B cell (primary cell): ENCODE measurements at regions not wholly inside any gene's neighbourhood (a gene's known extent, or its start where the extent isn't known, plus 50 kb on each side); places are given as distances from the start of the nearest gene placed in this dataset.

Source experiments
- ATAC-seq: fragments of 200-7000 bp; cut with Tn5 transposase; one replicate; pipeline ENCODE4 v1.10.0; 2021; ENCODE audit warnings: low read depth, mild to moderate bottlenecking, moderate number of reproducible peaks, moderate library complexity
- CTCF ChIA-PET: fragments of 350-600 bp; sonication (Branson Sonifier 250); formaldehyde crosslinking; loops from one replicate; lab custom pipeline; 2021; ENCODE audit warnings: antibody characterized with exemption, inconsistent platforms; lab: Charles Lee
- POLR2A ChIA-PET: fragments of 350-600 bp; sonication (Branson Sonifier 250); formaldehyde crosslinking; loops from one replicate; lab custom pipeline; 2021; ENCODE audit warnings: antibody characterized with exemption; lab: Charles Lee
- DNase-seq: peaks from one replicate; pipeline ENCODE4 v3.0.0; 2013
- H2AFZ ChIP-seq: 2 replicates; pipeline ENCODE4 v1.6.1; 2012; ENCODE audit warnings: mild to moderate bottlenecking, low read depth, low read length; ENCODE audit not compliant: insufficient read depth, poor library complexity, severe bottlenecking
- H3K27ac ChIP-seq, 2 donors: 1 replicate in 1 of 2; 2 replicates in 1 of 2; pipeline ENCODE4 v1.5.1; 2012 to 2013; ENCODE audit warnings: low read length in 2 of 2, mild to moderate bottlenecking in 2 of 2, moderate library complexity in 1 of 2
- H3K27me3 ChIP-seq, 4 experiments: fragments of 200-600 bp in 1 of 4; sonication (generic) in 1 of 4; replicated peaks in 1 of 4; 1 replicate in 2 of 4; 2 replicates in 2 of 4; pipeline versions ENCODE4 v1.6.1 to v1.7.0; 2013 to 2016; ENCODE audit warnings: low read length in 3 of 4, mild to moderate bottlenecking in 2 of 4, mixed read lengths in 1 of 4, moderate library complexity in 1 of 4; ENCODE audit not compliant: insufficient read depth in 4 of 4, control insufficient read depth in 3 of 4; ENCODE audit errors: control extremely low read depth in 1 of 4
- H3K36me3 ChIP-seq, 2 experiments: replicated peaks in 1 of 2; 1 replicate in 1 of 2; 2 replicates in 1 of 2; pipeline versions ENCODE4 v1.6.1 to v1.7.1; 2013; ENCODE audit warnings: low read length in 1 of 2; ENCODE audit not compliant: insufficient read depth in 2 of 2, control insufficient read depth in 1 of 2; ENCODE audit errors: control extremely low read depth in 1 of 2, extremely low read depth in 1 of 2
- H3K4me1 ChIP-seq, 2 donors: fragments of 200-600 bp in 1 of 2; sonication (generic) in 1 of 2; 1 replicate in 1 of 2; 2 replicates in 1 of 2; pipeline versions ENCODE4 v1.5.1 to v1.6.1; 2013 to 2017; ENCODE audit warnings: low read length in 2 of 2; ENCODE audit not compliant: control insufficient read depth in 2 of 2, insufficient read depth in 2 of 2
- H3K4me2 ChIP-seq: replicated peaks from 2 replicates; pipeline ENCODE3; 2012; ENCODE audit warnings: mild to moderate bottlenecking, low read depth, low read length; ENCODE audit not compliant: poor library complexity, severe bottlenecking
- H3K4me3 ChIP-seq, 5 experiments: fragments of 200-600 bp in 1 of 5; sonication (generic) in 1 of 5; 1 replicate in 3 of 5; 2 replicates in 2 of 5; pipeline versions ENCODE4 v1.5.1 to v1.7.0; 2011 to 2016; ENCODE audit warnings: low read length in 4 of 5, mild to moderate bottlenecking in 4 of 5, low read depth in 2 of 5, control low read depth in 1 of 5, moderate library complexity in 1 of 5; ENCODE audit not compliant: insufficient read depth in 1 of 5; ENCODE audit errors: control extremely low read depth in 1 of 5, extremely low read depth in 1 of 5
- H3K79me2 ChIP-seq: fragments of 200-600 bp; sonication (generic); one replicate; pipeline ENCODE4 v1.6.0; 2016; ENCODE audit warnings: low read length; ENCODE audit not compliant: control insufficient read depth, insufficient read depth
- H3K9ac ChIP-seq: fragments of 200-600 bp; sonication (generic); 2 replicates; pipeline ENCODE4 v1.6.1; 2017; ENCODE audit warnings: mild to moderate bottlenecking, low read length, moderate library complexity
- H3K9me3 ChIP-seq, 3 donors: one replicate each; pipeline versions ENCODE4 v1.6.1 to v1.7.1; 2013; ENCODE audit warnings: low read length in 2 of 3; ENCODE audit not compliant: control insufficient read depth in 2 of 3, insufficient read depth in 1 of 3; ENCODE audit errors: control extremely low read depth in 1 of 3
- H4K20me1 ChIP-seq: 2 replicates; pipeline ENCODE4 v1.6.0; 2012; ENCODE audit warnings: mild to moderate bottlenecking, low read length; ENCODE audit not compliant: insufficient read depth, control insufficient read depth, poor library complexity, severe bottlenecking
- H3K27ac Mint-ChIP-seq: one replicate; pipeline ENCODE4 v1.8.0; 2021; ENCODE audit warnings: mixed read lengths
- H3K27me3 Mint-ChIP-seq: one replicate; pipeline ENCODE4 v1.8.0; 2021; ENCODE audit warnings: mixed read lengths
- H3K4me1 Mint-ChIP-seq: one replicate; pipeline ENCODE4 v1.8.0; 2021; ENCODE audit warnings: mixed read lengths
- H3K4me3 Mint-ChIP-seq: one replicate; pipeline ENCODE4 v1.8.0; 2021; ENCODE audit warnings: mixed read lengths
- H3K9me3 Mint-ChIP-seq: one replicate; pipeline ENCODE4 v1.8.0; 2022; ENCODE audit warnings: mixed read lengths; ENCODE audit not compliant: insufficient read depth
- CTCF ChIP-seq: fragments of 200-600 bp; IDR thresholded peaks from one replicate; pipeline ENCODE4 v1.8.0; 2022; ENCODE audit warnings: antibody characterized with exemption, mild to moderate bottlenecking
- EZH2 ChIP-seq: IDR thresholded peaks from 2 replicates; pipeline ENCODE4 v1.6.1; 2012; ENCODE audit warnings: borderline replicate concordance, low read depth, mild to moderate bottlenecking, moderate library complexity, low read length; ENCODE audit not compliant: insufficient read depth, poor library complexity, severe bottlenecking
- WGBS: methylation state at CpG from one replicate; pipeline ENCODE4 v1.1.5; 2013; ENCODE audit warnings: missing lambda C conversion rate; ENCODE audit not compliant: insufficient coverage; 5-methylcytosine and 5-hydroxymethylcytosine counted together
- intact Hi-C: fragments of 100-400 bp; cut with micrococcal nuclease; formaldehyde crosslinking; loops from one replicate; pipeline ENCODE4 v1.10.0; 2022

DNA sequence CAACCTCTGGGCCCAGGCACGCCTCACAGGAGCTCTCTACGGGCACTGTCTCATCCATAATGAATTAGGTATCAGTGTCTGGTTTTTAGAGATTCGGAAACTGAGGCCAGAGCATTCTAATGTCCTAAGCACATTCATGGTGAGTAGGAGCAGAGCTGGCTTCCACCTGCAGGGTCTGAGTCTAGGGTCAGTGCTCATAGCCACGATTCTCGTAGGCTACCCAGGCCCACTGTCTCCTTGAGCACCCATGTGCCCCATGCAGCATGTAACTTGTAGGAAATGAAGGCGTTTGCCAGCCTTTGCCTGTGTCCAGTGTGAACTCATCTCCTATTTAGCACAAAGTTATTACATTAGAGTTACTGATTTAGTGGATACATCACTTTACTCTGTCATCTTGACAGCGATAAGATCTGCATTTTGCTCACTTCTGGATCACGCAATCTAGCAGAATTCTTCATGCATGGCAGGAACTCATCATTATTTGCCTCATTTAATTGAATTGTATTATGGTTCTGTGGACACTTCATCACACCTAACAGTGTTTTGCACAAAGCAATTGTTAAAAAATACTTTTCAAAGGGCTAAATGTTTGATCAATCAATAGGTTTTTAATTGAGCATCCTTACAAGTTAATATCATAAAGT is 205.3 kb upstream of the SULF2 start:
- 93% methylated on average over 3 of the region's 8 CpGs for WGBS
- no peaks in the 10 kb centered on the region for H4K20me1 ChIP-seq
- no peak overlapping the region for H2AFZ ChIP-seq
- CTCF ChIA-PET, result no interaction called here
- H3K79me2 ChIP-seq, result no peaks in the 10 kb centered on the region
- TF ChIP-seq EZH2 (no peak), CTCF (no peak)
- no peak for DNase-seq
- H3K36me3 ChIP-seq, result no peaks in the 10 kb centered on the region
- H3K27me3 Mint-ChIP-seq, result peaks cover 4% of the 10 kb centered on the region
- peaks cover 0 to 11% (median 7%) of the 10 kb centered on the region in 3 donors for H3K9me3 ChIP-seq
- H3K4me3 ChIP-seq, result no peak overlapping the region
- H3K9me3 Mint-ChIP-seq, result peaks cover 8% of the 10 kb centered on the region
- H3K27ac ChIP-seq, result no peak overlapping the region
- H3K27me3 ChIP-seq, result no peaks in the 10 kb centered on the region
- POLR2A ChIA-PET, result no interaction called here
- H3K4me1 ChIP-seq, result no peaks in the 10 kb centered on the region
- no peaks in the 10 kb centered on the region for H3K4me1 Mint-ChIP-seq
- intact Hi-C loops, result no loop called here
- H3K4me2 ChIP-seq, result no peak overlapping the region
- H3K4me3 Mint-ChIP-seq, result no peak overlapping the region
- no peak overlapping the region for H3K9ac ChIP-seq
- no peak overlapping the region for H3K27ac Mint-ChIP-seq
- ATAC-seq, result no peak

DNA sequence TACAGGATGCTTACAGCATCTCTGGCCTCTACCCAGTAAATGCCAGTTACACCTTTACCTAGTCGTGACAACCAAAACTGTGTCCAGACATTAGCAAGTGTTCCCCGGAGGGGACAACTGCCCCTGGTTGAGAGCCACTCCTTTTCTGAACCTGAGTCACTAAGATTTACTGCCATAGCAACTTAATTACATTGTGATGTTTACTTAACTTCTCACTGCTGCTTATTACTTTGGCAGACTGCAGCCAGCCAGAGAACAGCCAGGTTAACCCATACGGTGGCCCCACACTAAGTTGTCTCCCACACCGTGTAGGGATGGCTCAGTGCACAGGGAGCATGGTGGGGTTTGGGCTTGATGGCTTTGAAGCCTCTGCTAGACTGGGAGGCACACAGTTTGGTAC is 204.7 kb upstream of the SULF2 start:
- H3K27ac ChIP-seq, result no peak overlapping the region
- no peak overlapping the region for H3K4me3 ChIP-seq
- no peak overlapping the region for H3K4me2 ChIP-seq
- no peaks in the 10 kb centered on the region for H4K20me1 ChIP-seq
- H3K4me3 Mint-ChIP-seq, result no peak overlapping the region
- no peak overlapping the region for H3K27ac Mint-ChIP-seq
- DNase-seq (no peak), ATAC-seq (no peak)
- H3K9ac ChIP-seq, result no peak overlapping the region
- H3K4me1 Mint-ChIP-seq, result no peaks in the 10 kb centered on the region
- peaks cover 4% of the 10 kb centered on the region for H3K27me3 Mint-ChIP-seq
- H3K27me3 ChIP-seq, result no peaks in the 10 kb centered on the region
- H2AFZ ChIP-seq, result no peak overlapping the region
- H3K4me1 ChIP-seq, result no peaks in the 10 kb centered on the region
- 89% methylated on average over 4 of the region's 4 CpGs for WGBS
- no peaks in the 10 kb centered on the region for H3K36me3 ChIP-seq
- POLR2A ChIA-PET, result no interaction called here
- intact Hi-C loops, result no loop called here
- TF ChIP-seq EZH2 (no peak), CTCF (no peak)
- CTCF ChIA-PET, result no interaction called here
- peaks cover 8% of the 10 kb centered on the region for H3K9me3 Mint-ChIP-seq
- peaks cover 0 to 11% (median 7%) of the 10 kb centered on the region in 3 donors for H3K9me3 ChIP-seq
- no peaks in the 10 kb centered on the region for H3K79me2 ChIP-seq
